Fibroblast of lung (primary cell): ENCODE measurements at regions not wholly inside any gene's neighbourhood (a gene's known extent, or its start where the extent isn't known, plus 50 kb on each side); places are given as distances from the start of the nearest gene placed in this dataset.

Experiments used
- EZH2 ChIP-seq: IDR thresholded peaks from 2 replicates; pipeline ENCODE4 v1.5.1; 2012; ENCODE audit warnings: low read length, control low read depth, mild to moderate bottlenecking; ENCODE audit errors: missing control alignments
- TF ChIP-seq, protein P1 (sequence below), 2 donors: IDR thresholded peaks in 1 of 2; conservative IDR thresholded peaks in 1 of 2; 1 replicate in 1 of 2; 2 replicates in 1 of 2; pipeline ENCODE4 v1.5.1; 2011 to 2012; ENCODE audit warnings: low read length in 2 of 2, control low read depth in 1 of 2, inconsistent platforms in 1 of 2, low read depth in 1 of 2, mild to moderate bottlenecking in 1 of 2

DNA sequence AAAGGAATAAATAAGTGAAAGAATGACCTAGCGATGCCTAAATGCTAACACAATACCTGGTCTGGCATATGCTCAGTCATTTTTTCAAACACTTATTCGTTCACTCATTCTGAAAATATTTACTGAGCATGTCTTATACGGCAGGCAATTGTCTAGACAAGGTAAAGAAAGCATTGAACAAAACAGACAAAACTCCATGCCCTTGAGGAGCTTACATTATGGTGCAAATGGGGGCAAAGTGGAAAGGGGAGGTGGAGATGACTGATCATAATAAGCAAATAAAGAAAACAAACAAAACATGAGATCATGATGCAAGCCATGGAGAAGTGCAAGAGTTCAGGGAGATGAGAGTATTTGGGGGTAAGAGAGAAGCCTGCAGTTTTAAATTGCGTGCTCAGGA, 334.6 kb upstream of the PPARGC1A start:
- TF ChIP-seq, protein P1, sequence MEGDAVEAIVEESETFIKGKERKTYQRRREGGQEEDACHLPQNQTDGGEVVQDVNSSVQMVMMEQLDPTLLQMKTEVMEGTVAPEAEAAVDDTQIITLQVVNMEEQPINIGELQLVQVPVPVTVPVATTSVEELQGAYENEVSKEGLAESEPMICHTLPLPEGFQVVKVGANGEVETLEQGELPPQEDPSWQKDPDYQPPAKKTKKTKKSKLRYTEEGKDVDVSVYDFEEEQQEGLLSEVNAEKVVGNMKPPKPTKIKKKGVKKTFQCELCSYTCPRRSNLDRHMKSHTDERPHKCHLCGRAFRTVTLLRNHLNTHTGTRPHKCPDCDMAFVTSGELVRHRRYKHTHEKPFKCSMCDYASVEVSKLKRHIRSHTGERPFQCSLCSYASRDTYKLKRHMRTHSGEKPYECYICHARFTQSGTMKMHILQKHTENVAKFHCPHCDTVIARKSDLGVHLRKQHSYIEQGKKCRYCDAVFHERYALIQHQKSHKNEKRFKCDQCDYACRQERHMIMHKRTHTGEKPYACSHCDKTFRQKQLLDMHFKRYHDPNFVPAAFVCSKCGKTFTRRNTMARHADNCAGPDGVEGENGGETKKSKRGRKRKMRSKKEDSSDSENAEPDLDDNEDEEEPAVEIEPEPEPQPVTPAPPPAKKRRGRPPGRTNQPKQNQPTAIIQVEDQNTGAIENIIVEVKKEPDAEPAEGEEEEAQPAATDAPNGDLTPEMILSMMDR (conservative IDR thresholded peaks at IDR 0.05 in 1 of 2, IDR thresholded peaks at IDR 0.05 in 1 of 2; ENCODE audit: low read depth in 1 of 2, low read length in 2 of 2) = no peak
- TF ChIP-seq EZH2 = no peak
